ENCODE measurements at regions not wholly inside any gene's neighbourhood (a gene's known extent, or its start where the extent isn't known, plus 50 kb on each side); places are given as distances from the start of the nearest gene placed in this dataset.

DNA sequence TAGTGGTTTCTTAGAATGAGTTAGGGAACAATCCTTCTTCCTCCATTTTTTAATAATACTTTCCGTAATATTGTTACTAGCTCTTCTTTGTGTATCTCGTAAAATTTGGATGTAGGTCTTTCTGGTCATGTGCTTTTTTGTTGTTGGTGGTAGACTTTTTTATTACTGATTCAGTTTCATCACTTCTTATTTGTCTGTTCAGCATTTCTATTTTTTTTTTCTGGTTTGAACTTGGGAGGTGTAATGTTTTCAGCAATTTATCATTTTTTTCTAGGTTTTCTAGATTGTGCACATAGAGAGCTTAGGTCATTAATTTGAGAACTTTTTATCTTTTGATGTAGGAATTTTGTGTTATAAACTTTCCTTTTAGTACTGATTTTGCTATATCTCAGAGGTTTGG, 1299.9 kb downstream of the FSCB start:
- Histone ChIP-seq H3K4me3 (ENCODE audit: low read depth, low read length) (no peak overlapping the region), H3K27me3 (ENCODE audit: control insufficient read depth, insufficient read depth, low read length) (no peaks in the 10 kb centered on the region), H3K36me3 (ENCODE audit: control insufficient read depth, insufficient read depth, low read length) (no peaks in the 10 kb centered on the region)
- TF ChIP-seq, protein P1, sequence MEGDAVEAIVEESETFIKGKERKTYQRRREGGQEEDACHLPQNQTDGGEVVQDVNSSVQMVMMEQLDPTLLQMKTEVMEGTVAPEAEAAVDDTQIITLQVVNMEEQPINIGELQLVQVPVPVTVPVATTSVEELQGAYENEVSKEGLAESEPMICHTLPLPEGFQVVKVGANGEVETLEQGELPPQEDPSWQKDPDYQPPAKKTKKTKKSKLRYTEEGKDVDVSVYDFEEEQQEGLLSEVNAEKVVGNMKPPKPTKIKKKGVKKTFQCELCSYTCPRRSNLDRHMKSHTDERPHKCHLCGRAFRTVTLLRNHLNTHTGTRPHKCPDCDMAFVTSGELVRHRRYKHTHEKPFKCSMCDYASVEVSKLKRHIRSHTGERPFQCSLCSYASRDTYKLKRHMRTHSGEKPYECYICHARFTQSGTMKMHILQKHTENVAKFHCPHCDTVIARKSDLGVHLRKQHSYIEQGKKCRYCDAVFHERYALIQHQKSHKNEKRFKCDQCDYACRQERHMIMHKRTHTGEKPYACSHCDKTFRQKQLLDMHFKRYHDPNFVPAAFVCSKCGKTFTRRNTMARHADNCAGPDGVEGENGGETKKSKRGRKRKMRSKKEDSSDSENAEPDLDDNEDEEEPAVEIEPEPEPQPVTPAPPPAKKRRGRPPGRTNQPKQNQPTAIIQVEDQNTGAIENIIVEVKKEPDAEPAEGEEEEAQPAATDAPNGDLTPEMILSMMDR (IDR thresholded peaks at IDR 0.05; ENCODE audit: insufficient read depth, low read length, severe bottlenecking) = no peak
- no peak for DNase-seq (ENCODE audit: low read depth)
- FAIRE-seq = no peak

DNA sequence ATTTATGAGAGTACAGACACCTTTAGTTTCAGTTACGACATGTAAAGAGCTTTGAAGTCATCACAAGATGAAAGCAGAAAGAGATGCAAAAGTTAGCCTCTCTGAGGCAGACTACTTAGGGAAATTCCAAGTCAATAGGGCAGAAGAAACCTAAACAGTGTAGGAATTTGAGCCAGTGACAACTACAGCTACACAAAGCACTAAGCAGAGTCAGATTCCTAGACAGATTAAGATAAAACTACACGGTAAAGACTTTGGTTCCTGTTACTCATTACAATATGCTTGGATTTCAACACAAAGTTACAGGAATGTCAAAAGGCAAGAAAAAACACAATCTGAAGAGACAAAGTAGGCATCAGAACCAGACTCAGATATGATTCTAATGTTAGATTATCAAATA, 1302.3 kb downstream of the FSCB start:
- FAIRE-seq (no peak), DNase-seq (ENCODE audit: low read depth) (no peak)
- H3K27me3 ChIP-seq (ENCODE audit: control insufficient read depth, insufficient read depth, low read length) = no peaks in the 10 kb centered on the region
- TF ChIP-seq, protein P1 (IDR thresholded peaks at IDR 0.05; ENCODE audit: insufficient read depth, low read length, severe bottlenecking) = no peak
- no peak overlapping the region for H3K4me3 ChIP-seq (ENCODE audit: low read depth, low read length)
- H3K36me3 ChIP-seq (ENCODE audit: control insufficient read depth, insufficient read depth, low read length) = no peaks in the 10 kb centered on the region

DNA sequence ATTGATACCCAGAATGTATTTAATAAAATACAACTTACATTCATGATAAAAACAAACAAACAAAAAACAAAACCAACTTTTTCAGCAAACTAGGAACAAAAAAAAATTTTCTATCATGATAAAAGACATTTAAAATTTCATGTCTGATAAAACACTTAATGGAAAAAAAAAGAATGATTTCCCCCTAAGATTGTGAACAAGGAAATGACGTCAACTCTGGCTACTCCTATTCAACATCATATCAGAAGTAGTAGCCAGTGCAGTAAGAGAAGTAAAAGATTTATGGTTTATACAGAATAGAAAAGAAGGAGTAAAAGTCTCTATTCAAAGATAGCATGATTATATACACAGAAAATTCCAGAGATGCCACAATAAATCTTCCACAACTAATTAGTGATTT, 1306.6 kb downstream of the FSCB start:
- no peaks in the 10 kb centered on the region for H3K36me3 ChIP-seq (ENCODE audit: control insufficient read depth, insufficient read depth, low read length)
- H3K27me3 ChIP-seq (ENCODE audit: control insufficient read depth, insufficient read depth, low read length) = no peaks in the 10 kb centered on the region
- DNase-seq (ENCODE audit: low read depth) = no peak
- no peak overlapping the region for H3K4me3 ChIP-seq (ENCODE audit: low read depth, low read length)
- TF ChIP-seq, protein P1 (IDR thresholded peaks at IDR 0.05; ENCODE audit: insufficient read depth, low read length, severe bottlenecking) = no peak
- no peak for FAIRE-seq

DNA sequence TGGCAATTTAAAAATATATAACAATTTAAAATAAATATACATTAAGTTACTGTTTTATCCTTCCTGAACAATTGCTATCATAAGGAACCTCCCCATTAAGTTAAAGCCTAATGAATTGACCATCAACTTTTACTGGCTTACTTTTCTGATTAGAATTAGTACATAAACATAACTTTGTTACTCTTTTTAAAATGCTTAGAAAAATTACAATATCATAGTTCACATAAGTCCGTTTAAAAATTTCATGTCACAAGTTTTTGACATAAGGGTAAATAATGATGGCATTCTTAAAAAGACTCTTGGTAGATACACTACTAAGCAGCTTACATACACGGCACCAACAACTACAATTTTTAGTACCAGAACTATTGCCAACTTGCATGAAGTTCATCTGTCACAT, 1308.6 kb downstream of the FSCB start:
- FAIRE-seq = no peak
- DNase-seq (ENCODE audit: low read depth) = no peak
- TF ChIP-seq, protein P1 (IDR thresholded peaks at IDR 0.05; ENCODE audit: insufficient read depth, low read length, severe bottlenecking) = no peak
- Histone ChIP-seq H3K36me3 (ENCODE audit: control insufficient read depth, insufficient read depth, low read length) (no peaks in the 10 kb centered on the region), H3K4me3 (ENCODE audit: low read depth, low read length) (no peak overlapping the region), H3K27me3 (ENCODE audit: control insufficient read depth, insufficient read depth, low read length) (no peaks in the 10 kb centered on the region)

DNA sequence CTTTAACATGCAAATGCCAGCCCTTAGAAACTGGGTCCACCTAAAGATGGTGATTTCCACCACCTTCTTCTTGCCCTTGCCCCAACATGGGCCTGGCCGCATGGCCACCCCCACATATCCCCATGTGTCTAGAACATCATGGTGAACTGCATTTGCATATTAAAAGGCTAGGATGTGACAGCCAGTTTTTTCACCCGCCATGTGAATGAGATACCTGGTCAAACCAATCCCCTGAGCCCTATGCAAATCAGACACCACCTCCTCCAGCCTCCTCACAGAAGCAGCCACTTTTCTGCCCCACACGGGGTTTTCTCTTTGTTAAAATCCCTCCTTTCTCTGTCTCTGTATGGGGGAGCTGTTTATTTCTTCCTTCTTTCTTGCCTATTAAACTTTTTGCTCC, 1322.5 kb downstream of the FSCB start:
- FAIRE-seq = no peak
- TF ChIP-seq, protein P1 (IDR thresholded peaks at IDR 0.05; ENCODE audit: insufficient read depth, low read length, severe bottlenecking) = no peak

DNA sequence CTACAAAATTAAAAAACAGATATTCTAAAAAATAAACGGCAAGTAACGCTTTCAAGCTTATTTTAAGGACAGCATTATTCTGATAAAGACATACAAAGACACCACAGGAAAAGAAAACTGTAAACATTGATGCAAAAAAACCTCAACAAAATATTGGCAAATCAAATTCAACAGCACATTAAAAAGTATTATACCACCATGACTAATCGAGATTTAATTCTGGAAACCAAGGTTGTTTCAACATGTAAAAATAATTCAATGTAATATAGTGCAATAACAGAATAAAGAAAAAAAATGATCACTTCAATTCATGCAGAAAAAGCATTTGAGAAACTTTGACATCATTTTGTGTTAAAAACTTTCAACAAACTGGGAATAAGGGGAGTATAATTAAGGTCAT, 1323.2 kb downstream of the FSCB start:
- FAIRE-seq = no peak
- no peaks in the 10 kb centered on the region for H3K36me3 ChIP-seq (ENCODE audit: control insufficient read depth, insufficient read depth, low read length)
- H3K27me3 ChIP-seq (ENCODE audit: control insufficient read depth, insufficient read depth, low read length) = no peaks in the 10 kb centered on the region
- DNase-seq (ENCODE audit: low read depth) = no peak
- H3K4me3 ChIP-seq (ENCODE audit: low read depth, low read length) = no peak overlapping the region
- TF ChIP-seq, protein P1 (IDR thresholded peaks at IDR 0.05; ENCODE audit: insufficient read depth, low read length, severe bottlenecking) = no peak

More for the DNA sequence above, 1322.5 kb downstream of the FSCB start:
- no peaks in the 10 kb centered on the region for H3K27me3 ChIP-seq (ENCODE audit: control insufficient read depth, insufficient read depth, low read length)
- no peak for DNase-seq (ENCODE audit: low read depth)
- H3K36me3 ChIP-seq (ENCODE audit: control insufficient read depth, insufficient read depth, low read length) = no peaks in the 10 kb centered on the region
- no peak overlapping the region for H3K4me3 ChIP-seq (ENCODE audit: low read depth, low read length)
